Effector memory CD8-positive, alpha-beta T cell (primary cell): ENCODE measurements at regions not wholly inside any gene's neighbourhood (a gene's known extent, or its start where the extent isn't known, plus 50 kb on each side); places are given as distances from the start of the nearest gene placed in this dataset.

Source experiments
- ATAC-seq: fragments of 150-1000 bp; cut with Tn5 transposase; replicated peaks from 2 replicates; pipeline ENCODE4 v1.10.0; 2021; ENCODE audit warnings: mild to moderate bottlenecking, moderate library complexity
- DNase-seq, 3 experiments: peaks; one replicate each; pipeline ENCODE4 v3.0.0; 2021
- H3K27ac Mint-ChIP-seq, 2 donors: one replicate each; pipeline ENCODE4 v1.8.0; 2022; ENCODE audit warnings: mild to moderate bottlenecking in 2 of 2, mixed read lengths in 2 of 2, moderate library complexity in 2 of 2
- H3K27me3 Mint-ChIP-seq, 2 donors: one replicate each; pipeline ENCODE4 v1.8.0; 2022; ENCODE audit warnings: mixed read lengths in 2 of 2
- H3K36me3 Mint-ChIP-seq: one replicate; pipeline ENCODE4 v1.8.0; 2022; ENCODE audit warnings: mild to moderate bottlenecking, moderate library complexity, mixed read lengths; ENCODE audit not compliant: insufficient read depth
- H3K4me1 Mint-ChIP-seq, 2 donors: one replicate each; pipeline ENCODE4 v1.8.0; 2022; ENCODE audit warnings: low read depth in 2 of 2, mixed read lengths in 2 of 2
- H3K4me3 Mint-ChIP-seq, 2 donors: one replicate each; pipeline ENCODE4 v1.8.0; 2022; ENCODE audit warnings: mild to moderate bottlenecking in 2 of 2, mixed read lengths in 2 of 2, moderate library complexity in 2 of 2
- H3K9me3 Mint-ChIP-seq, 2 donors: one replicate each; pipeline ENCODE4 v1.8.0; 2022; ENCODE audit warnings: mixed read lengths in 2 of 2

DNA sequence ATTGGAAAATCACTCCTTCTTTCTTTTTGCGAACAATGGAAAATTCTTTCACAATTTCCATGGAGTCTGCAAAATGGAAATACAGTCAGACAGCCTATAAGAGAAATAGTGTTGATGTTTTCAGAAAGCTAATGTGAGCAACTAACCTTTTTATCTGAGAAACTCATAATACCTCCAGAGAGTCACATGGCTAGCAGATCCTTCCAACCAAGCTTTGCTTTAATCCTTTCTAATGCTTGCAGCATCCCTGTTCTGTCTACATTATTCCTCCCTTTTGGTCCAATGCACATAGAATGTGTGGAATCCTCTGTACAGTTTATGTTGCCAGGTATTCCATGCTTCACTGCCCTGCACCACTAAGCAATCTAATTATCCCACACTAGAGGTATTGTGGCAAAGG is 717.5 kb upstream of the LRRN3 start:
- no peaks in the 10 kb centered on the region for H3K27me3 Mint-ChIP-seq
- H3K27ac Mint-ChIP-seq: no peak overlapping the region
- ATAC-seq: no peak
- DNase-seq: no peak
- H3K36me3 Mint-ChIP-seq: no peaks in the 10 kb centered on the region
- no peaks in the 10 kb centered on the region for H3K4me1 Mint-ChIP-seq
- no peak overlapping the region for H3K4me3 Mint-ChIP-seq
- H3K9me3 Mint-ChIP-seq: peaks cover 0 to 8% of the 10 kb centered on the region in 2 donors

DNA sequence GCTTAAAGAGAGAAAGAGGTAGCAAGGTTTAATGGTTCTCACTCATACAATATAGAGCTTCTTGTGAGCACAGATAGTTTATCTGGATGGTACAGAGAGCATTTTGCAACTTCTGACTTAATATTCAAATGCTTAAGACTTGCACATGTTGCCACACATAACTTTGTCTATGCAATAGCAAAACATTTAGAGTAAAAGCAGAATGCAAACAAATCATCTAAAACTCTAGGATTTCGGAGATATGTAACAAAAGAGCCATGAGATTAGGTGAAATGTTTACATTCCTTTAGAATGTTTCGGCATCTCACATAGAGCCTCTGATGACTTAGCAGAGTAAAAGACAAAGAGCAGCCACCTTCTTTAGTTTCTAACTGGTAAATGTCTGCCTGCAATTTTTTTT is 717.1 kb upstream of the LRRN3 start:
- no peak for DNase-seq
- Mint-ChIP-seq H3K4me1 (no peaks in the 10 kb centered on the region), H3K27ac (no peak overlapping the region), H3K4me3 (no peak overlapping the region), H3K36me3 (no peaks in the 10 kb centered on the region), H3K27me3 (no peaks in the 10 kb centered on the region), H3K9me3 (peaks cover 0 to 8% of the 10 kb centered on the region in 2 donors)
- ATAC-seq: no peak

DNA sequence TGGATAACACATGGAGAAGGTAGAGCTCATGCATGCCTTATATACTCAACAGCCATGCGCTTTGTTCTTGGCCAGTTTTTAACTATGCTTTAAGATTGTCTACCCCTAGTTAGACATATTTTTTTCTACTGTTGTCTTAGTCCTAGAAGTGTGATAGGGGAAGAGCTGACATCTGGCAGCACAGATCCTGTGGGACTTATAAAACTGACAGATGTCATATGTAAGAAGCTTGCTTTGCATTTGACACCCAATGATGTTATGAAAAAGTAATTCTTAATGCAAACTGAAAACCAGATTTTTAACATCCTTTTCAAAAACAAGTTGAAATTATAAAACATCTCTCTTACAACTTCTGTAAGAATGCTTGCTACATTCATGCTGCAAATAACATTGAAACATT is 715.9 kb upstream of the LRRN3 start:
- no peak overlapping the region for H3K4me3 Mint-ChIP-seq
- ATAC-seq (no peak), DNase-seq (no peak)
- no peaks in the 10 kb centered on the region for H3K36me3 Mint-ChIP-seq
- no peaks in the 10 kb centered on the region for H3K4me1 Mint-ChIP-seq
- H3K9me3 Mint-ChIP-seq: peaks cover 0 to 5% of the 10 kb centered on the region in 2 donors
- H3K27me3 Mint-ChIP-seq: no peaks in the 10 kb centered on the region
- H3K27ac Mint-ChIP-seq: no peak overlapping the region

DNA sequence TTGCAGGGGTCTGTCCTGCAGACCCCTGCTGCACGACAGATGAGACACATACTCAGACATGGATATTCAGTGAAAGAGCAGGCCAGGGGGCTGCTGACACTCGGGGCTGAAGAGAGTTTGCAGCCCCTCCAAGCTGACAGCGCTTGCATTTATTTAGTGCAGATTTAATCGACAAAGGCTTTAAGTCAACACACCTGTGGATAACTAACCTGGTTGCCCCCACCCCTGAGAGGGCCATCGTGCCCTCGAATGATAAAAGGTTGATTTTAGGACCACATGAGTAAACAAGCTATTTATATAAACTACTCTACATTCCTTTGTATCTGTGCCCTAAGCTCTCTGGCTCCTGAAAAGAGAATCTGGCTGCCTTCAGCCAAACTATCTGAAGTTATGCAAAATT is 708.2 kb upstream of the LRRN3 start:
- Mint-ChIP-seq H3K27me3 (no peaks in the 10 kb centered on the region), H3K9me3 (peaks cover 0 to 7% of the 10 kb centered on the region in 2 donors), H3K4me3 (no peak overlapping the region), H3K27ac (no peak overlapping the region), H3K36me3 (no peaks in the 10 kb centered on the region), H3K4me1 (no peaks in the 10 kb centered on the region)
- ATAC-seq (no peak), DNase-seq (no peak)

DNA sequence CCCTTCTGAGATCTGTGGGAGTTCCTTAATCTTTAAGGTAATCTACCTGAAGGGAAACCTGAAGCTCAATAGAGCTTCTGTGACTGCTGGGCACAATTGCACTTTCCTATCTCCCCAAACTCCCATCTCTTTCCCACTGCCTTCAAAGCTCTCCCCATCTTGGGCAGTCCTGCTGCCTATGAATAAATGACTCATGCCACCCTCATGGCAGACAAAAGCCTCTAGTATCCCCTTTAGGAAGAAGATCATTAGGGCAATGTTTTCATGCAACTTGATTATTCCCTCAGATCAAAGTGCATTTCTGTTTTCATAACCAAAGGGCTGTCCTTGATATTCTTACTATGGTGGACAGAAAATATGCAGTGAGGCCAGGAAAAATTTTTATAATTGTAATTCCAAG is 704.9 kb upstream of the LRRN3 start:
- Mint-ChIP-seq H3K27me3 (no peaks in the 10 kb centered on the region), H3K4me3 (no peak overlapping the region), H3K4me1 (no peaks in the 10 kb centered on the region), H3K9me3 (peaks cover 0 to 8% of the 10 kb centered on the region in 2 donors), H3K27ac (no peak overlapping the region), H3K36me3 (no peaks in the 10 kb centered on the region)
- ATAC-seq: no peak
- DNase-seq: no peak

DNA sequence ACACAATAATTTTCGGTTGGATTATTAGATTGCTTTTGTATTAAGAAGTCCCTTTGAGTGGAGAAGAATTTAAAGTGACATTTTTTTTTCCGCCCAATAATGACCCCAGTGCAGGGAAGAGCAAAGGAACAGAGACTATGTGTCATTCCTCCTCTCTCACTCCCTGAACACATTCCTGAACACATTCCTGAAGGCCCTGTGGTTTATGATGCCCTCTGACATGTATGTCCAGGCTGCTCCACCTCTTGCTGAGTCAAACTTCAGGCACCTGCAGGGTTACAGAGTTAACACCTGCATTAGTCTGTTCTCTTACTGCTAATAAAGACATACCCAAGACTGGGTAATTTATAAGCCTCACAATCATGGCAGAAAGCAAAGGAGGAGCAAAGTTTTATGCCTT is 704.0 kb upstream of the LRRN3 start:
- Mint-ChIP-seq H3K4me1 (no peaks in the 10 kb centered on the region), H3K4me3 (no peak overlapping the region), H3K27ac (no peak overlapping the region), H3K9me3 (peaks cover 0 to 8% of the 10 kb centered on the region in 2 donors), H3K27me3 (no peaks in the 10 kb centered on the region), H3K36me3 (no peaks in the 10 kb centered on the region)
- ATAC-seq (no peak), DNase-seq (no peak)

DNA sequence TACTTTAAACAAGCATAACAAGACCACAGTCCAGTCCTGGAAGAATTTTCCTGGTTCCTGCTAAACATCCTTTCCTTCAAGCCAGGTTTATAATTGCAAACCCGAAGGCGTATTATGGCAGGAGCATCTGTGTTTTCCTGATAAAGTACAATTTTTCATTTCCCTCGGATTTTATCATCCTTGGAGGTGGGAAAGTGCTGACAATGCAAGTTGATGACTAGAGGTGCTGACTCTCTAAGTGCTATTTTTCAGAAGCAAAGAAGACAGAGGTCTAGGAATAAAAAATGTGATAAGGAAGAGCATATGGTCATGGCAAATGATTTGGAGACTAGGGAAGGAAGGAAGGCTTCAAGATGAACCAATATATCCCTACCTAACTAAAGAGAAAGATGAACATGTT is 703.2 kb upstream of the LRRN3 start:
- peaks cover 0 to 8% of the 10 kb centered on the region in 2 donors for H3K9me3 Mint-ChIP-seq
- H3K36me3 Mint-ChIP-seq: no peaks in the 10 kb centered on the region
- no peaks in the 10 kb centered on the region for H3K4me1 Mint-ChIP-seq
- no peak overlapping the region for H3K4me3 Mint-ChIP-seq
- no peaks in the 10 kb centered on the region for H3K27me3 Mint-ChIP-seq
- no peak for DNase-seq
- H3K27ac Mint-ChIP-seq: no peak overlapping the region
- ATAC-seq: no peak

DNA sequence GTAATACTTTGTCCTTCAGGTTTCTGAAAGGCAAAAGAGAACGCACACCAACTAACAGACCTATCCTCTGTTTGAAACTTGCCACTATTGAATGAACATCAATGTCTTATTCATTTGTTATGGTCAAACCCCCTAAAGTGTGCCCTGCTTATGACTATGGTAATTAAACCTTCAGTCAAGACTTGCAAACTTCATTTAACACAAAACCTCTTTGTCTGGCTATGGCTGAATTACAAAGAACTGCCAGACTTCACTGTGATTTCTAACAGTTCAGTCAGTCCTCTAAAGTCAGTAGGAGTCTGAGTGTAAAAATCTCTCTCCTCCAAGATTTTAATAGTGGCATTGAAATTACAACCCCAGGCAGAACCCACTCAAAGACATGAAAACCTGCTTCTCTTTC is 702.5 kb upstream of the LRRN3 start:
- no peaks in the 10 kb centered on the region for H3K4me1 Mint-ChIP-seq
- ATAC-seq (no peak), DNase-seq (no peak)
- peaks cover 0 to 8% of the 10 kb centered on the region in 2 donors for H3K9me3 Mint-ChIP-seq
- no peaks in the 10 kb centered on the region for H3K36me3 Mint-ChIP-seq
- H3K27me3 Mint-ChIP-seq: no peaks in the 10 kb centered on the region
- H3K27ac Mint-ChIP-seq: no peak overlapping the region
- H3K4me3 Mint-ChIP-seq: no peak overlapping the region

DNA sequence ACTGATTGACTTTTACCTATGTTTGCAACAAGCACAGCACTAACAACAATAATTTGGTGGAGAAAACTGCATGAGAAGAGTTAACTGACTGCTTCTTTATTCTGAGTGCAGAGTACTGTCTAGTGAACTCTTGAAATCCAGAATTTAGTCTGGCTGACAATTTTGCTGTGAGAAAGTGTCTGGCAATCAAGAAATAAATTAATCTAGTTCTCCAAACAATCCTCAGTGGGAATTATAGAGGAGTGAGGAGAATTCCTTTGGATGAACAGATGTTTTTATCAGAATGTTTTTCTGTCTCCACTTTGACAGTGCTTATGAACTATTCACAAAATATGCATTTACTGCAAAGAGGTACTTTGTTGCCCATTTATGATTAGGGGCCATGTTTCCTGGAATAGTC is 694.9 kb upstream of the LRRN3 start:
- H3K9me3 Mint-ChIP-seq: peaks cover 0 to 12% of the 10 kb centered on the region in 2 donors
- no peaks in the 10 kb centered on the region for H3K4me1 Mint-ChIP-seq
- no peak overlapping the region for H3K27ac Mint-ChIP-seq
- no peak overlapping the region for H3K4me3 Mint-ChIP-seq
- DNase-seq (no peak), ATAC-seq (no peak)
- H3K27me3 Mint-ChIP-seq: no peaks in the 10 kb centered on the region
- H3K36me3 Mint-ChIP-seq: no peaks in the 10 kb centered on the region

DNA sequence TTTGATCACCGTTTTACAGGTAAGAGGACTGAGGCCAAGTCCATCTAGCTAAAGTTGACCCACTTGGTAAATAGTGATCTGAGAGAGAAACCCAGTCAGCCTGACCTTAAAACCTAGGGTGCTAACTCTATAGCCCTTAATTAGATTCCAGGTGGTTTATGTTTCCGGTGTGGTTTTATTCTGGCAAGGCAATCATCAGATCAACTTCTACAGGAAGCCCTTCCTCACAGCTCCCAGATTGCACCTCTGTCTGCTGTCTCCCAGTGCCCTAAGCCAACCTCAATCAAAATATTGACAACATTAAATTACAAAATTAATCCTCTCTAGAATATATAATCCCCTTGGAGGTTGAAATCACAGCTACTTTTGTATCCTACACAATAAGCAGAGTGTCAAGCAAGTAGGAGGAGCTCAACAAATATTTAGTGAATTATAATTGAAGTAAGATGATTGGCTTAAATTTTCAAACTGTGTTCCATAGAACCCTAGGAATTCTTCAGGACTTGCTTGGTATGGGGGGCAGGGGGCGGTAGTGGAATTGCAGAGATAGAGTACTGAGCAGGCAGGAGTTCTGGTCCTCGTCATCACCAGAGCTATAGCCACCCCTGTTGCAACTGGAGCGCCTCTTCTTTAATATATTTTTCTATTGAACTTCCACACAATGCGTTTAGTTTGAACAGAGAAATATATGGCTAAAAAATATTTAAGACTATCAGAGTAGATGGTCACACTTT is 692.8 kb upstream of the LRRN3 start:
- Mint-ChIP-seq H3K27ac (no peak overlapping the region), H3K36me3 (no peaks in the 10 kb centered on the region), H3K4me1 (no peaks in the 10 kb centered on the region), H3K4me3 (no peak overlapping the region), H3K27me3 (no peaks in the 10 kb centered on the region), H3K9me3 (peaks cover 0 to 12% of the 10 kb centered on the region in 2 donors)
- ATAC-seq: no peak
- no peak for DNase-seq

DNA sequence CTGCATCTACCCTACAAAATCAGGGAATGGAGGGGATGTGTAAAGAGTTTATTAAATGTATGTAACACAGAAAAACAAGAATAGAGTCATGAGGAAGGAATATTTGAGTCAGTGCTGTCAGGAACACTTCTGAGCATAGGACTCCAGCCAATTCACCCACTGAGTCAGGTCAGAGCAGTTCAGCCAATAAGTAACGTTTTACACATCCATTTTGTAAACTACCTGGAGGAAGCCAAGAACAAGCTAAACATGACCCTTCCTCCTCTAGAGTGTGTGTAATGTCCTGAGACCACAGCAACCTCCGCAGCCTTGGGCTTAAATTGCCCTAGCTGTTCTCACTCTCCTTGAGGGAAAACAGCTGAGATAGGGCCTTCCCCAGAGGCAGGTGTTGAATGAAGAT is 691.5 kb upstream of the LRRN3 start:
- no peak overlapping the region for H3K27ac Mint-ChIP-seq
- ATAC-seq (no peak), DNase-seq (no peak)
- H3K27me3 Mint-ChIP-seq: no peaks in the 10 kb centered on the region
- H3K4me1 Mint-ChIP-seq: no peaks in the 10 kb centered on the region
- H3K4me3 Mint-ChIP-seq: no peak overlapping the region
- no peaks in the 10 kb centered on the region for H3K36me3 Mint-ChIP-seq
- peaks cover 0 to 12% of the 10 kb centered on the region in 2 donors for H3K9me3 Mint-ChIP-seq

DNA sequence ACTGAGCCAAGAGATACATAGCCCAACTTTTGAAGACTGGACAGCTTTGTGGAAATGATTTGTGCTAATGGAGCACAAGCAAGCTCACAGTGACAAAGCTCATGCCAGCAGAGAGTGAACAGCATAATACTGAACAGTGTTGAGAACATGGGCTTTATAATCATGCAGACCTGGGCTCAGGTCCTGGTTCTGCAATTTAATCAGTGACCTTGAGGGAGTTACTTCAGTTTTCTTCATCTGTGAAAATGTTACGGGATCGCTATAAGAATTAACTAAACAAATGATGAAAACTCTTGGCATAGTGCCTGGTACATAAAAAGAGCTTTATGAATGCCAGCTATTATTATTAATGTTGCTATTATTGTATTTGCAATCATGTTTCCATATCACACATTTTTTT is 690.5 kb upstream of the LRRN3 start:
- H3K27ac Mint-ChIP-seq: no peak overlapping the region
- DNase-seq (no peak), ATAC-seq (no peak)
- no peaks in the 10 kb centered on the region for H3K4me1 Mint-ChIP-seq
- H3K9me3 Mint-ChIP-seq: peaks cover 0 to 12% of the 10 kb centered on the region in 2 donors
- H3K4me3 Mint-ChIP-seq: no peak overlapping the region
- H3K27me3 Mint-ChIP-seq: no peaks in the 10 kb centered on the region
- H3K36me3 Mint-ChIP-seq: no peaks in the 10 kb centered on the region

DNA sequence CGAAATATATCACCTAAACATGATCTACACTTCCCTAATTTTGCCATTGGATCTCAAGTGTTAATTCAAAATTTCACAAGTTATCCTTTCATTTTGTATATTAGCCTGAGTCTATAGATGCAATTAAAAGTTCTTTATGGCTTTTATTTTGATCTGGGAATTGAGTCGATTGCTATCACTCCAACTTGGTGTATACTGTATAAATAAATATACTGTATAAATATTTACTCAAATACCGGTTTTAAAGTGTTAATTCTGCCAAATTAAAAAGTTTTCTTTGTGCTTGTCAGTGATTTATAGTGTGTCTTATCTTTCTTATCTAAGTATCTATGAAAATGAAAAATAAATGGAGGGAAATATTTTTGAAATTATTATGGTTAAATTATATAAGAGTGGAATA is 683.7 kb upstream of the LRRN3 start:
- ATAC-seq (no peak), DNase-seq (no peak)
- no peaks in the 10 kb centered on the region for H3K9me3 Mint-ChIP-seq
- H3K27ac Mint-ChIP-seq: no peak overlapping the region
- no peak overlapping the region for H3K4me3 Mint-ChIP-seq
- no peaks in the 10 kb centered on the region for H3K4me1 Mint-ChIP-seq
- H3K27me3 Mint-ChIP-seq: no peaks in the 10 kb centered on the region
- H3K36me3 Mint-ChIP-seq: no peaks in the 10 kb centered on the region

DNA sequence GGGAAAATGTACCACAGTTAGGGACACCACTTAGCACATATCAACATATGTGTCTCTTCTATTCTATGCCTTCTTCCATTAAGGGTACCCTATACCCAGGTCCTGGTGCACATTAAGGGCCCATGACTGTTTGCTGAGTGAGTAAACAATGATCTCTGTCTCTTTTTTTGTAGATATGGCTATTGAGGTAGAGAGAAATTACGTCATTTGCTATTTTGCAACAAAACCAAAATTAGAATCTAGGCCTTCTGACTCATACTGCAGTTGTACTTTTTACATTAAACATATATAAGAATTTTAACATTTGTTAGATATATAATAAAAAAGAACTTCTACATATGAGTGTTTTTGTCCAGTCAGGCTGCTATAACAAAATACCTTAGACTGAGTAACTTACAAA is 683.2 kb upstream of the LRRN3 start:
- Mint-ChIP-seq H3K36me3 (no peaks in the 10 kb centered on the region), H3K27me3 (no peaks in the 10 kb centered on the region), H3K4me3 (no peak overlapping the region), H3K9me3 (no peaks in the 10 kb centered on the region), H3K4me1 (no peaks in the 10 kb centered on the region), H3K27ac (no peak overlapping the region)
- ATAC-seq (no peak), DNase-seq (no peak)

DNA sequence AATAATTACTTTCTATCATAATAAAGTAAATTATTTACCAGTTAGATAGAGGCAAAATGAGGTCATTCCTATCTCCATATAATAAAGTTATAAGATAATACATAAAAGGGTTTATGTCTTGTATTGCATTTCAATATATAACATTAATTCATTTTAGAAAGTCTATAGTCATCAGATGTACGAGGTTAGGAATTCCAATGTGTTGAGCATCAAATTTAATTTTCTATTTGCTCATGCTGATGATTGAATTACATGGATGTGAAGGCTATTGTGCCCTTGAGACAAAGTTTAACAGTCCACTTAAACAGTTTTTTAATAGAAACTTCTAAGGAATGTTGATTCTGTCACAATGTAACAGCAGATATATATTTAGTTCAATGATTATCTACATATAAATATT is 678.3 kb upstream of the LRRN3 start:
- Mint-ChIP-seq H3K9me3 (peaks cover 2 to 7% of the 10 kb centered on the region in 2 donors), H3K27ac (no peak overlapping the region), H3K4me3 (no peak overlapping the region), H3K27me3 (no peaks in the 10 kb centered on the region), H3K4me1 (no peaks in the 10 kb centered on the region), H3K36me3 (no peaks in the 10 kb centered on the region)
- DNase-seq (no peak), ATAC-seq (no peak)
